ENCODE measurements at regions not wholly inside any gene's neighbourhood (a gene's known extent, or its start where the extent isn't known, plus 50 kb on each side); places are given as distances from the start of the nearest gene placed in this dataset.

DNA sequence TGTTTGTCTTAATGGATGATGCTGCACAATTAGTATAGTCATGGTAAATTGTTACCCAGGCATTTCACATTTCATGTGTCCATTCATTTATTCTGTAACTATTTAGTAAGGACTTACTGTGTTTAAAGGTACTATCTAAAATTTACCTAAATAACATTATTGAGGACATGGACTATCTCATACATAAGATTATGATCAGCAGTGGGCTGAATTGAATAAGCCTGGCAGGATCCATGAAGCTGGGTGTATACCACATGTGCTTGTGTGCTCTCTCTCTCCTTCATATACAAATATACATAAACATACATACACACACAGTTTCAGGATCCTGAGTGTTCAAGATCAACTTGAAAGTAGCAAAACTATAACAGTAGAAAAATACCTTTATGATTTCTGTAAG is 595.4 kb downstream of the EPM2A start:
- intact Hi-C loops (cut with micrococcal nuclease), result no loop called here

DNA sequence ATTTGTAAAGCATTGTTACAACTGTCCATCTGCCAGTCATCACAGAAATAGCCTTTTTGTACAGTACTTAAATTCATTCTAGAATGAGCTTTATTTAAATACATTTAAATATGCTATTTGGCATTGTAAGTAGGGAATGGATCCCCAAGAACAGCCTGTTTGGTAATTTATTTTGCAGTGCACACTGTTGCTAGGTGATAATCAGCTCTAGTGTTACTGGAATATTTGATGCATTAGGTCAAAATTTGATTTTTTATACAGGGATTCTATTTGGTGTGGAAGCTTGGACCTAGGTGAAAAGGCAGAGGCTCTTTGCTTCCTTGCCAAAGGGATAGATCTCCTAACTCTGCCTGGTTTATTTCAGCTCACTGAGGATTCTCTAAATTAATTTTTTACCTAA is 593.7 kb downstream of the EPM2A start:
- H3K27me3 Mint-ChIP-seq, result peaks cover 2% of the 10 kb centered on the region
- no peaks in the 10 kb centered on the region for H3K4me1 Mint-ChIP-seq
- H3K36me3 Mint-ChIP-seq (ENCODE audit: low read depth), result no peaks in the 10 kb centered on the region
- TF ChIP-seq, protein P1, sequence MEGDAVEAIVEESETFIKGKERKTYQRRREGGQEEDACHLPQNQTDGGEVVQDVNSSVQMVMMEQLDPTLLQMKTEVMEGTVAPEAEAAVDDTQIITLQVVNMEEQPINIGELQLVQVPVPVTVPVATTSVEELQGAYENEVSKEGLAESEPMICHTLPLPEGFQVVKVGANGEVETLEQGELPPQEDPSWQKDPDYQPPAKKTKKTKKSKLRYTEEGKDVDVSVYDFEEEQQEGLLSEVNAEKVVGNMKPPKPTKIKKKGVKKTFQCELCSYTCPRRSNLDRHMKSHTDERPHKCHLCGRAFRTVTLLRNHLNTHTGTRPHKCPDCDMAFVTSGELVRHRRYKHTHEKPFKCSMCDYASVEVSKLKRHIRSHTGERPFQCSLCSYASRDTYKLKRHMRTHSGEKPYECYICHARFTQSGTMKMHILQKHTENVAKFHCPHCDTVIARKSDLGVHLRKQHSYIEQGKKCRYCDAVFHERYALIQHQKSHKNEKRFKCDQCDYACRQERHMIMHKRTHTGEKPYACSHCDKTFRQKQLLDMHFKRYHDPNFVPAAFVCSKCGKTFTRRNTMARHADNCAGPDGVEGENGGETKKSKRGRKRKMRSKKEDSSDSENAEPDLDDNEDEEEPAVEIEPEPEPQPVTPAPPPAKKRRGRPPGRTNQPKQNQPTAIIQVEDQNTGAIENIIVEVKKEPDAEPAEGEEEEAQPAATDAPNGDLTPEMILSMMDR (IDR thresholded peaks at IDR 0.05), result no peak
- ATAC-seq (ENCODE audit: low read depth), result no peak
- H3K27ac Mint-ChIP-seq, result no peak overlapping the region
- POLR2A ChIA-PET, result no interaction called here
- H3K9me3 Mint-ChIP-seq, result no peaks in the 10 kb centered on the region
- DNase-seq, result no peak
- no peak overlapping the region for H3K4me3 Mint-ChIP-seq
- CTCF ChIA-PET, result no interaction called here
- intact Hi-C loops (cut with micrococcal nuclease), result no loop called here

More for the DNA sequence above, 595.4 kb downstream of the EPM2A start:
- Mint-ChIP-seq H3K4me1 (no peaks in the 10 kb centered on the region), H3K9me3 (no peaks in the 10 kb centered on the region), H3K27ac (no peak overlapping the region), H3K4me3 (no peak overlapping the region), H3K36me3 (ENCODE audit: low read depth) (no peaks in the 10 kb centered on the region), H3K27me3 (peaks cover 2% of the 10 kb centered on the region)
- ChIA-PET CTCF (no interaction called here), POLR2A (no interaction called here)
- TF ChIP-seq, protein P1 (IDR thresholded peaks at IDR 0.05), result no peak
- DNase-seq (no peak), ATAC-seq (ENCODE audit: low read depth) (no peak)

DNA sequence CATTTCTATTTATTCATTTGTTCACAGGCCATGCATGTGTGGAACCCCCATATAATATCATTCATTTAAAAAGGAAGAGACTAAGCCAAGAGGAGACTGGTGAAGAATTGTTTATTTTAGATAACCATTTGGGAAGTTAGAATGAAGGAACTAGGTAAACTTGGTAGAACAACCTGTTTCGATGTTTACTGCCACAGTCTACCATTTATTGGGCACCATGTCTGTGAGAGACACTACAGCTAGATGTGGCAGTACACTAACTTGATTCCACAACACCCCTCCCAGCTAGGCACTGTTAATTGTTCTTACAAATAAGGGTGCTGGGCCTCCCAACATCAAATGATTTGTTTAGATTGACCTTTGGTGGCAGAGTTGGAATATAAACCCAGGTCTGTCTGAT is 592.4 kb downstream of the EPM2A start:
- ATAC-seq (ENCODE audit: low read depth) (no peak), DNase-seq (no peak)
- Mint-ChIP-seq H3K9me3 (no peaks in the 10 kb centered on the region), H3K27me3 (peaks cover 2% of the 10 kb centered on the region), H3K4me1 (no peaks in the 10 kb centered on the region), H3K4me3 (no peak overlapping the region), H3K36me3 (ENCODE audit: low read depth) (no peaks in the 10 kb centered on the region), H3K27ac (no peak overlapping the region)
- intact Hi-C loops (cut with micrococcal nuclease), result no loop called here
- POLR2A ChIA-PET, result no interaction called here
- TF ChIP-seq, protein P1 (IDR thresholded peaks at IDR 0.05), result no peak
- CTCF ChIA-PET, result interaction anchor here (0.7 kb wide), 1 partner anchor 509 kb away, joined by 3 read pairs; no protein-coding TSS in a partner anchor

DNA sequence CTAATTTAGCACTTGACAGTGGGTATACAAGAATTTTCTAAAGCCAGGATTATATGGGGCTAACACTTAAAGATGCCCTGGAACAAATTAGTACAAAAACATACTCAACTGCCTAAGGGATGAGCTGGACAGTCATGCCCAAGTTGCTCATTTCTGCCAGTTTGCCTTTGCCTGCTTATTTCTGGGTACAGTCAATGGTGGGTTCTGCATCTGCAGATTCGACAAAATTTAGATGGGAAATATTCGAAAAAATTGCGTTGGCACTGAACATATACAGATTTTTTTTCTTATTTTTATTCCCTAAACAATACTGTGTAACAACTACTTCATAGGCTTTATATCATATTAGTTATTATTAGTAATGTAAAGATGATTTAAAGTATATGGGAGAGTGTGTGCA is 591.9 kb downstream of the EPM2A start:
- ChIA-PET POLR2A (no interaction called here), CTCF (interaction anchor here (0.7 kb wide), 1 partner anchor 510 kb away, joined by 3 read pairs; no protein-coding TSS in a partner anchor)
- no peaks in the 10 kb centered on the region for H3K9me3 Mint-ChIP-seq
- no peak overlapping the region for H3K27ac Mint-ChIP-seq
- H3K36me3 Mint-ChIP-seq (ENCODE audit: low read depth), result no peaks in the 10 kb centered on the region
- DNase-seq (no peak), ATAC-seq (ENCODE audit: low read depth) (no peak)
- H3K4me3 Mint-ChIP-seq, result no peak overlapping the region
- no peaks in the 10 kb centered on the region for H3K4me1 Mint-ChIP-seq
- intact Hi-C loops (cut with micrococcal nuclease), result no loop called here
- TF ChIP-seq, protein P1 (IDR thresholded peaks at IDR 0.05), result no peak
- H3K27me3 Mint-ChIP-seq, result peaks cover 2% of the 10 kb centered on the region

DNA sequence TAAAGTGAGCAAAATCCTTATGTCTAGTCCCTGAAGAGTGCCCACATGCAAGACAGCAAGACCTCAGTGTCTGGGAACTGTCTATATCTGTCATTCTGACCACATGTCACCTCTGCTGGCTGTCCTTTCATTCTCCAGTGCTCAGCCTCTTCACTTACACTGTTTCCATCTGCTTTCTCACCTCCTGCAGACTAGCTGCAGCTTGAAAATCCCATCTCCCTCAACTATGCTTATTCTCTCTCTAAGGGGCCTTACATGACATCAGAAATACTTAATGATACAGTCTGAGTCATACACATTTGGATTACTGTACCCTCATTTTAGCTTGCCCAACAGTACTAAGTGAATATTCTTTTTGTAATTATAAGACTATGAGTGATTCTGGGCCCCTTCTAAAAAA is 587.8 kb downstream of the EPM2A start:
- H3K36me3 Mint-ChIP-seq (ENCODE audit: low read depth), result no peaks in the 10 kb centered on the region
- TF ChIP-seq, protein P1 (IDR thresholded peaks at IDR 0.05), result no peak
- no peaks in the 10 kb centered on the region for H3K4me1 Mint-ChIP-seq
- no peak overlapping the region for H3K4me3 Mint-ChIP-seq
- intact Hi-C loops (cut with micrococcal nuclease), result no loop called here
- ATAC-seq (ENCODE audit: low read depth) (no peak), DNase-seq (no peak)
- H3K9me3 Mint-ChIP-seq, result no peaks in the 10 kb centered on the region
- ChIA-PET POLR2A (no interaction called here), CTCF (no interaction called here)
- H3K27ac Mint-ChIP-seq, result no peak overlapping the region
- H3K27me3 Mint-ChIP-seq, result peaks cover 4% of the 10 kb centered on the region
